ENCODE measurements at regions not wholly inside any gene's neighbourhood (a gene's known extent, or its start where the extent isn't known, plus 50 kb on each side); places are given as distances from the start of the nearest gene placed in this dataset.
"Not testable (repeated sequence)": the region's sequence is repeated elsewhere in the genome, so short reads cannot be mapped to it uniquely, and the experiment has no call there.

DNA sequence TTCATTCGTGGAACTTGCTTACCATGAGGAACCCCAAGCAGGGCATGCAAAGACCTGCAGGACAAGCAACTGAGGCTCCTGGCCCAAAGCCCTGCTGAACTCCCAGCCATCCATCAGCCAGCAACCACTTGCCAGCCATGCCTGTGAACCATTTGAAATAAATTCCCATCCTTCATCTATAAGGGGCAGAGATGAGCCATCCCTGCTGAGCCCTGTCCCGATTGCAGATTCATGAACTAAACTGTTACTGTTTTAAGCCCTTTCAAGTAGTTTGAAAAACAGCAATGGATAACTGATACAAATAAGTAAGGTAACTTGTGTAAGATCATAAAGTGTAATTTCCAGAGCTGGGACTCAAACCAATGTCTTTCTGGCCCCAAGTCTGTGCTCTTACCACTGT is 114.4 kb upstream of the WSCD1 start:
- no peak for DNase-seq (ENCODE audit: low spot score)

DNA sequence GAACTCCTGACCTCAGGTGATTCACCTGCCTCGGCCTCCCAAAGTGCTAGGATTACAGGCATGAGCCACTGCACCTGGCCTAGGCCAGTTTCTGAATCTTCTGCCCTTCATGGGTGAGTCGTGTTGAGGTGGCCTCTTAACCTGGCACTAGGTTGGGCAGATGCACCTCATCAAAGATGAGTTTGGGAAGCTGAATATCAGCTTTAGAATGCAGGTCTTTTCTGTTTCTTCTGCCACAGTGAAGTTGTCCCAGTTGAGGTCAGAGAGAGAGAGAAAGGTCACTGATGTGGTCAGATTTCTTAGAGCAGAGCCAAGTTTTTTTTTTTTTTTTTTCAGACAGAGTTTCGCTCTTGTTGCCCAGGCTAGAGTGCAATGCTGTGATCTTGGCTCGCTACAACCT is 111.3 kb upstream of the WSCD1 start:
- DNase-seq (ENCODE audit: low spot score), result no peak

DNA sequence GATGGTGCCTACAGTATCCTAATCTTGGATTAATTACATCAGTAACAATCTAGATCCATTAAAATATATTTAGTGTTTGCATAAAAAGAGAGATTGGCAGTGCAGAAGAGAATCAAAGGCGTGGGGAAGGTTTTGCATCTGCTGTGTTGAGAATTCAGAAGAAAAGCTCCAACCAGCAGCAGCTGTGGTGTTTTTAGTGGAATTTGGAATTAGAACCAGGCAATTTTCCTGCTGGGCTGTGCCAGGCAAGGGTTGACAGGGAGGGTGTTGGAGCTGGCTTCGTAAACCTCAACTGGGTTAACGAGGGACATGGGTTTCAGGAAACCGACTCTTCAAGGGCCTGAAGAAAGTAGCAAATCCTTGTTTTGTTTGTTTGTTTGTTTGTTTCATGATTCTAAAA is 107.8 kb upstream of the WSCD1 start:
- DNase-seq (ENCODE audit: low spot score), result no peak

DNA sequence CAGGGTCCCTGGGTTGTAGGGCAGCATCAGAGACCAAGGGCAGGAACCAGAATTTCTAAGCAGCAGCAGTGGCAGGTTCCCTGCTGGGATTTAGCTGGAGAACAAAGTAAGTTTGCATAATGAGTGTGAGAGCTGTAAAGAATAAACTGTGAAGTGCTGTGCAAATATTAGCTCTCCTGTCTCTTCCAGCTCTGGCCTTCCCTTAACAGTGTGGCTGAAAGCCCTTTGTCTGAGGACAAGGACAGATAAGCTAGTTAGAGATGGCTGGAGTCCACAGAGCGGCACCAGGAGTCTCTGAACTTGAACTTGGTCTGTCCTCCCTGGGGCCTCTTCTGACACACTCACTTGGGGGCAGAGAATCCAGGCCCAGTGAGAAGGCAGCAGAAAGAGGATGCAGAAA is 98.2 kb upstream of the WSCD1 start:
- DNase-seq (ENCODE audit: low spot score), result no peak

DNA sequence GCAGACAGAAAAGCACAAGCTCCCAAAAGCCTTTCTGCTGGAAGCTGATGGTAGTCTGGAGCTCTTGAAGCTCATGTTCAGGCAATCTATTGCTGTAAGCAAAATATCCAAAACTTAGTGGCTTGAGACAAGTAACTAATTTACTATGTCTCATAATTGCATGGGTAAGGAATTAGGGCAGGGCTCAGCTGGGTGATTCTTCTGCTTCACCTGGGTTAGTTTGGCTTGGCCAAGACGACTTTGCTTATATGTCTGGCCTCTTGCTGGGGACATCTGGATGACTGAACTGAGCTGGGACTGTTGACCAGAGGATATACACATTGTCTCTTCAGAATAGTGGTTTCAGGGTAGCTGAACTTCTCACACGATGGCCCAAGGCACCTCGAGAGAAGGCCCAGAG is 96.8 kb upstream of the WSCD1 start:
- DNase-seq (ENCODE audit: low spot score), result no peak

DNA sequence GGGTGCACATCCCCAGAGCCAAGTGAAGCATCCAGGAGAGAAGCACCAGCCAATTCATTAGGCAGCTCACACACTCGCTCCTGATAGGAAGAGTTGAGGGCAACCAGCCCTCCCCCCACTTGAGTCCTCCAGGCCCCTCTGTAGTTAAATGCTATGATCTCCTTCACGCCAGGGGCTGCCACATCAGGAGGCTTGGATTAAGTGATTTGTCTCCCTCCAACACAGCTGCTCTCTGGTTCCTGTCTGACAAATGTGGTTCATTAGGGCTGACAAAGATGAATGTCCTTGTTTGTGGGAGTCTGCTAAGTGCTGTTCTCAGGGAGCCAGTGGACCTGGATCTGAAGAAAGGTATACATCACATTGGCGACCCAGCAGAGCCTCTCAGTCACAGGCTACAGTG is 94.5 kb upstream of the WSCD1 start:
- no peak for DNase-seq (ENCODE audit: low spot score)

DNA sequence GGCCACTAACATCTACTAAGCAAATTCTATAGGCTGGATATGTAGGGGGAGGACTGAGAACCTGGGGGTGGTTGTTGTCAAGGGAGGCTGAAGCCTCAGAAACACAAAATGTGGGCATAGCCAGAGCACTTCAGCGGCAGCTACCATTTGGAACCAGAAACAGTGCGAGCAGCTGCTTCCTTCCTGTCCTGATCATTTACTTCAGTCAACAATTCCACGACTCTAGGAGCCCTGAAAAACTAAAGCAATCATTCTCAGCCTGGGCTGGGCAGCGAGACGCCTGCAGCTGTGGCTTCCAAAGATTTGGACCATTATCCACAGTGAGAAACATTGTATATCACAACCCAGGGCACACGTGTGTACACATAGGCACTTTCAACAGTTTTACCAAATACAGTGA is 93.9 kb upstream of the WSCD1 start:
- no peak for DNase-seq (ENCODE audit: low spot score)

DNA sequence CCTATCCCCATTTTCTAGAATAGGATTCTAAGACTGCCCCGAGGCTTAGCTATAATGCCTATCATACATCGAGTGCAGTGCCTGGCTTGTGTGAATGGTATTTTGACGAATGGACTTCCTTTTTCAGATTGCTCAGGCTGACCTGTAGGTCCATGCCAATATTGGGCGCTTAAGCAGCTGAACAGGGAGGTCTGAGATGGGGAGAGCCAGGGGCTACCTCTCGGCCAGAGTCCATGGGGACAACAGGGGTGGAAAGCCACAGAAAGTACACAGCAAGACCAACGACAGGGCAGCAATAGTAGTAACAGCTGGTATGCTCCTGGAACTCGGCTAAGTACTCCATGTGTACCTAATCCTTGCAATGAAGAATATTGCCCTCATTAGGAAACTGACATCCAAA is 91.7 kb upstream of the WSCD1 start:
- DNase-seq (ENCODE audit: low spot score), result no peak

DNA sequence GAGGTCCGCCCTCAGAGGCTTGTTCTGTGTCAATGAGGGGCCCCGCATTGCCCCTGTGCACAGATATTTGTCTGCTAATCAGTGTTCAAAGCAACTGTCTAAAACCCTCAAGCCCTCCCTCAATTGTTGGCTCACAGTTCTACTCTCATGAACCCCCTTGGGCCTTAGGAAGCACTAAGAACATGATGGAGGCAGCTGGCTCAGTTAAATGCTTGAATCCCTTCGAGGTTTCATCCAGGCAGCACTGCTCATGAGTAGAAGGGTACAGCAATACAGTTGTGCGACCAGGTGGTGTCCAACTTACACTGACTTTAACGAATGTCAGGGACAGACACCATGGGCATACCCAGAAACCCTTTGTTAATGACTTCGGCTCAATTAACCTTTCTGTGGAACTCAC is 89.2 kb upstream of the WSCD1 start:
- DNase-seq (ENCODE audit: low spot score), result no peak

DNA sequence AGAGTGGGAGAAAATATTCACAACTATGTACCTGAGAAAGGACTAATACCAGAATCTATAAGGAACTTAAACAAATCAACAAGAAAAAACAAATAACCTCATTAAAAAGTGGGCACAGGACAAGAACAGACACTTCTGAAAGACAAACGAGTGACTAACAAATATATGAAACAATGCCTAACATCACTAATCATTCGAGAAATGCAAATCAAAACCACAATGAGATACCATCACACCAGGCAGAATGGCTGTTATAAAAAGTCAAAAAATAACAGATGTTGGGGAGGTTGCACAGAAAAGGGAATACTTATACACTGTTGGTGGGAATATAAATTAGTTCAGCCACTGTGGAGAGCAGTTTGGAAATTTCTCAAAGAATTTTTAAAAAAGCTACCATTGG is 83.5 kb upstream of the WSCD1 start:
- DNase-seq (ENCODE audit: low spot score), result no peak

DNA sequence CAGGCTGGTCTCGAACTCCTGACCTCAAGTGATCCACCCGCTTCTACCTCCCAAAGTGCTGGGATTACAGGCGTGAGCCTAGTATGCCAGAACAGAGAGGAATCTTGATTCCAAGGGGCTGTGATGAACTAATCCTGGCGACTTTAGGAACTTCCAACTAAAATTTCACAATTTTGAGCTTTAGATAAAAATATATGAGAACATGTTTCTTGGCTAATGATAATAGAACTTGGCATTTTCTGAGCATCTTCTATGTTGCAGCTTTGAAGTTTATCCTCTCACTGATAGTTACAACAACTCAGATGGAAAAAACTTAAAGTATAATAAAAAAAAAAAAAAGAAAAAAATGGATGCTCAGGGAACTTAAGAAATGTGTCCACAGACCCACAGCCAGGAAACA is 69.8 kb upstream of the WSCD1 start:
- no peak for DNase-seq (ENCODE audit: low spot score)

DNA sequence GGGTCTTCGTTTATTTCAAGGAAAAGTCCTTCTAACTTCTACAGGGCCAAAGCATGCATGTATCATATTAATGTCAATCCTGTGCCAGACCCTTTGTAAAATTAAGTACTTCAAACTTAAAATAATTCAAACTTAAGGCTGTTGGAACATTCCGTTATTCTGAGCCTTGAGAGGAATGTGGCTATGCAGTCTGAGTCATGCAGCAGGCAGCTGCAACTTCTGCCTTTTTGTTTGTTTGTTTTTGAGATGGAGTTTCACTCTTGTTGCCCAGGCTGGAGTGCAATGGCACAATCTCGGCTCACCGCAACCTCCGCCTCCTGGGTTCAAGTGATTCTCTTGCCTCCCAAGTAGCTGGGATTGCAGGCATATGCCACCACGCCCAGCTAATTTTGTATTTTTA is 67.0 kb upstream of the WSCD1 start:
- DNase-seq (ENCODE audit: low spot score), result not testable (repeated sequence)

DNA sequence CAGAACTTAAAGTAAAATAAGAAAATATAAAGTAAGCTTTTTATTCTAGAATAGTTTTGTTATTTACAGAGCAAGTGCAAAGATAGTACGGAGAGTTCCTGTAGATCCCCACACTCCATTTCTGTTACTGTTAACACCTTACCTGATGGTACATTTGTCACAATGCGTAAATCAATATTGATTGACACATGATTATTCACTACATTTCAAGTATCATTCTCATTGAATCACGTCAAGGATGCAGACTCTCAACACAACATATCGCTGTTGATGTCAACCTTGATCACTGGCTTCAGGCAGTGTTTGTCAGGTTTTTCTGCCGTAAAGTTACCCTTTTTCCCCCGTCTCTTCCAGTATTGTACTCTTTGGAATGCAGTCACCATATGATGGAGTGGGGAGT is 64.2 kb upstream of the WSCD1 start:
- DNase-seq (ENCODE audit: low spot score), result no peak

DNA sequence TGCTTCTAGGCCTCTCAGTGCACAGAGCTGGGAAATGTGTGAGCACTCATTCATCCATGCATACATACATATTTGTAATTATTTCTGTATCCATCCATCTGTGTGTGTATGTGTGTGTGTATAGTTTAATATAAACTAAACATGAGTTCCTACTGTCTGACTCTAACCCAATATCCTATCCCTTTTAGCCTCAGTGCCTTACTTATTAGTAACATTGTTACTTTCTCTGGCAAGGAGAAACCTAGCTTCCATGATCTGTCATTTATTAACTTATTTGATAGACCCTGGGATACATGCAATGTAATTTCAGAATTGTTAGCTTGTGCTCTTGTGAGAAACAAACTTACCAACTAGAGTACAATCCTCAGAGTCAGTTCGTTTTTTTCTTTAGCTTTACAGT is 59.0 kb upstream of the WSCD1 start:
- no peak for DNase-seq (ENCODE audit: low spot score)

DNA sequence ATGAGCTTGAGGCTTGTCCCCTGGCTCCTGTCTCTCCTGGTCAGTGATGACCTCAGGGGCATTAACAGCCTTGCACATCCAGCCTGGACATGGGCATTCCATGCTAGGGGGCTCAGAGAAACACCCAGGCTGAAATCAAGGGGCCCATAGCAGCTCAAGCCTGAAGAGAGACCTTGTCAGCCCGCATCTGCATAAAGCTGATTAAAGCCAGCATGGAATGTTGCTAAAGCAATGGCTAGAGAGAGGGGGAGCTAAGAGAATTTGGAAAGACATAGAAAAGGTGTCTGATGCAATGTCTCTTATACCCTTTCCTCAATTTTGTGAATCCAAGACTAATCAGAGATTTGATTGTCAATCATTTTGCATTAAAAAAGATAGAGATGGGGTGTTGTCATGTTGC is 51.4 kb upstream of the WSCD1 start:
- no peak for DNase-seq (ENCODE audit: low spot score)

DNA sequence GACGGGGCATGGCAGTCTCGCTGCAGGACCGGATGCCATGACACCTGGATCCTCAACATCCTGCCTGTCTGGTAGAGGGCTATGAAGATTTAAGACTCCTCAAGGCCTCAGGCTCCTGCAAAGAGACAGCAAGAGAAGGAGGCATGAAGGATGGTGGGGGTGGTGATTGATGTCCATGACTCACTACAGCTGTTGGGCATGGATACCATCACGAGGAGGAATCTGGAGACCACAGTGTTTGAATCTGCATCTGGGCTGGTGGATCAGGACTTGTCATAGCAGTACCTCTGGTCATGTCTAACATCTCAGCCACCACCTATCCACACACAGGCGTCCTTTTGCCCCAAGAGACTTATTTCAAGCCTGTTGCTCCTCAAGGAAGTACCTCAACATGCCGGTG is 50.2 kb upstream of the WSCD1 start:
- no peak for DNase-seq (ENCODE audit: low spot score)

DNA sequence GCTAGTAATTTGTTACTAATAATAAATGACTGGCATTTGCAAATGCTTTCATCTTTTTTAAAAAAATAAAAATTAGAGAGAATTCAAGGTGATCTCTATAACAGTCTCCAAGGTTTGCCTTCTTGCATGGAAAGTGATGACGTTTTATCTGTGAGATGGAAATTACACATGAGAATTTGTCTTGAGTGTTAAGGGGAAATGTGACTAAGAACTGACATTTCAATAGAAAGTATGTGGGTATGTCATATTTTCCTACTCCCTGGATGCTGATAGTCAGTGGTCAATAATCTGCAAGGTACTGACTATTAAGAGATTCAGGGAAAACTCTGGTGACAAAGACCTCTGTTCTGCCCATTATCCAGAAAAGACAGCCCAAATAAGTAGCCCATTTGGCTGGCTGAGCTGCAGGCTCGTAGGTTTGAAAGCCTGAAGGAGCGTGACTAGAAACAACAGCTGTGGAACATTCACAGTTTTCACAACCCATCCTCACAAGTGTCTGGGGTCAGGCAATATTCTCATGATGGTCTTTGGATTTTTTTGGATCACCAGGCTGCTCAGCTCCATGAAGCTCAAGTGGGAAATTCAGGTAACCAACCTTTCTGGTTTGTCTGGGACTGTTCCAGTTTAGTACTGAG is 49.7 kb upstream of the WSCD1 start:
- no peak for DNase-seq (ENCODE audit: low spot score)

Data from COLO829 (cell line).